Stimulated activated naive CD8-positive, alpha-beta T cell treated with anti-CD3 and anti-CD28 coated beads, Interleukin-15, Interleukin-2, amounts not matched to agents 100 ng/mL and 50 ng/mL, for 24 hours (primary cell): ENCODE measurements at regions not wholly inside any gene's neighbourhood (a gene's known extent, or its start where the extent isn't known, plus 50 kb on each side); places are given as distances from the start of the nearest gene placed in this dataset.
"Not testable (repeated sequence)": the region's sequence is repeated elsewhere in the genome, so short reads cannot be mapped to it uniquely, and the experiment has no call there.

Experiments
- H3K27ac Mint-ChIP-seq: one replicate; pipeline ENCODE4 v1.8.0; 2021; ENCODE audit warnings: mild to moderate bottlenecking, mixed read lengths
- H3K27me3 Mint-ChIP-seq: one replicate; pipeline ENCODE4 v1.8.0; 2021; ENCODE audit warnings: mixed read lengths
- H3K36me3 Mint-ChIP-seq: one replicate; pipeline ENCODE4 v1.8.0; 2021; ENCODE audit warnings: low read depth, mixed read lengths
- H3K4me1 Mint-ChIP-seq: one replicate; pipeline ENCODE4 v1.8.0; 2021; ENCODE audit warnings: low read depth, mixed read lengths
- H3K4me3 Mint-ChIP-seq: one replicate; pipeline ENCODE4 v1.8.0; 2021; ENCODE audit warnings: mild to moderate bottlenecking, mixed read lengths
- H3K9me3 Mint-ChIP-seq: one replicate; pipeline ENCODE4 v1.8.0; 2021; ENCODE audit warnings: mixed read lengths

- Mint-ChIP-seq H3K9me3 (no peaks in the 10 kb centered on the region), H3K36me3 (no peaks in the 10 kb centered on the region), H3K27me3 (no peaks in the 10 kb centered on the region), H3K4me1 (no peaks in the 10 kb centered on the region), H3K27ac (no peak overlapping the region), H3K4me3 (no peak overlapping the region)
These were observed 74.9 kb downstream of the ALG10 start for GRCh38 chr12:34097213-34097612.

GRCh38 chr12:34105392-34105933 is 83.2 kb downstream of the ALG10 start:
- H3K4me1 Mint-ChIP-seq = no peaks in the 10 kb centered on the region
- H3K27me3 Mint-ChIP-seq = peaks cover 25% of the 10 kb centered on the region
- H3K36me3 Mint-ChIP-seq = no peaks in the 10 kb centered on the region
- H3K4me3 Mint-ChIP-seq = no peak overlapping the region
- H3K9me3 Mint-ChIP-seq = no peaks in the 10 kb centered on the region
- no peak overlapping the region for H3K27ac Mint-ChIP-seq

GRCh38 chr12:34106172-34106571 is 83.9 kb downstream of the ALG10 start:
- Mint-ChIP-seq H3K36me3 (no peaks in the 10 kb centered on the region), H3K4me3 (no peak overlapping the region), H3K27me3 (peaks cover 25% of the 10 kb centered on the region), H3K27ac (no peak overlapping the region), H3K4me1 (no peaks in the 10 kb centered on the region), H3K9me3 (no peaks in the 10 kb centered on the region)

DNA sequence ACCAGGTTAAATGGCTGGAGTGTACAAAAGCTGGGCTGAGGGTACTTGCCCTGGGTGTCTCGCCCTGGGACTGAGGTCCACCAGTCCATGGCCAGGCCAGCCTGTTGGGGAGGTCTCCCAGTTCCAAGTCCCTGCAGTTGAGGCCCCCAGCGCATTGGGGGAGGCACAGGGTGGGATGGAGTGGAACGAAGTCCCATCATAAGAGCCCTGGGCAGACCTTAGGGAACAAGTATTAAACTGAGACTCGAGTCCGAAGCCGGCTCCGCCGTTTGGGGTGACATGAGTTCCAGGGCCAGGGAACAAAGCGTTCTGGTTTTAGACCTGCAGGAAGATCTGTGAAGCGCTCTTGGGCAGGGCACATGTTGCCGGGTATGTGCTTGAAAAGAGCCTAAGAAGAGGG is 84.7 kb downstream of the ALG10 start:
- Mint-ChIP-seq H3K27ac (no peak overlapping the region), H3K4me3 (no peak overlapping the region), H3K27me3 (peaks cover 25% of the 10 kb centered on the region), H3K36me3 (no peaks in the 10 kb centered on the region), H3K9me3 (no peaks in the 10 kb centered on the region), H3K4me1 (no peaks in the 10 kb centered on the region)

DNA sequence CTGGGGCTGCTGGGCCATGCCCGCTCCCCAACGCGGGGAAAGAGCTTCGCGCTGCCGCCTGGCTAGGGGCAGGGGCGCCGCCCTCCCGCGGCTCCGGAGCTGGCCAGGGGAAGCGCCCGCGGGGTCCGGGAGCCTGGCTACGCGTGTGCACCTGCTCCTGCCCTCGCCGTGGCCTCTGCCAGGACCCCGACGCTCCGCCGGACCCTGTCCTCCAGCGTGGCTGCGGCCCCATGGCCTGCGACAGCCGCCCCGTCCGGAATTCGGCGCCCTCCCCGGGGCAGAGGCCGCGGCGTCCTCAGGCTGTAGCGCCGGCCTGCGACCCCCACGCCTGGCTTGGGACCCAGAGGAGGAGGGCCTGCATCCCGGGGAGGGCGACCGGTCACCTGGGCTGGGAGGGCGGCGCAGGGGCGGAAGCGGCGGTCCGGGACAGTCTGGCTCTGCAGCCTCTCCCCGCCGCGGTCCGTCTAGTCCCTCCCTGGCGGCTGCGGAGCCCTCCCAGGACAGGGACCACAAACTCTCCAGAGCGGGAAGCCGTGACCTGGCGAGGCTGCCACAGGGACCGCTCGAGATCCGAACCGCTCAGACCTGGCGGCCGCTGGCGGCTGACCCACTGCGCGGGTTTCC is 85.6 kb downstream of the ALG10 start:
- no peak overlapping the region for H3K27ac Mint-ChIP-seq
- no peaks in the 10 kb centered on the region for H3K9me3 Mint-ChIP-seq
- peaks cover 25% of the 10 kb centered on the region for H3K27me3 Mint-ChIP-seq
- H3K4me1 Mint-ChIP-seq = no peaks in the 10 kb centered on the region
- no peaks in the 10 kb centered on the region for H3K36me3 Mint-ChIP-seq
- H3K4me3 Mint-ChIP-seq = no peak overlapping the region

DNA sequence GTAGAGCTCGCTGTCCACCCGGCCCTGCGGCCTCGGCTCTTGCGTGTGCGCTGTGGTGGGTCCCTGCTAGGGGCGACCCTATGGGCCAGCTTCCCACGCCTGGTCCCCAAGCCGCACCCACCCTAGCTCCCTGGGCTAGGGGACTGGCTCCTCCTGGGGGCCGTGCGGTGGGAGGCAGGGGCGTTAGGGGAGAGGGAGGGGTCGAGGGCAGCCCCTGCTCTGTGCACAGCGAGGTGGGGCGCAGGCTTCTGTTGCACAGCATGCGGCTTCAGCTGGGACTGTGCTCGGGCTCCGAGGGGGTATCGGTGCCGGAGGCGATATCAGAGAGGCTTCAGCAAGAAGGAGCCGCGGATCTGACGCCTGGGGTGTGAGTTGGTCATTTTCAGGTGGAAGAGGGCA is 86.1 kb downstream of the ALG10 start:
- H3K9me3 Mint-ChIP-seq = no peaks in the 10 kb centered on the region
- no peaks in the 10 kb centered on the region for H3K36me3 Mint-ChIP-seq
- no peaks in the 10 kb centered on the region for H3K4me1 Mint-ChIP-seq
- no peak overlapping the region for H3K27ac Mint-ChIP-seq
- peaks cover 25% of the 10 kb centered on the region for H3K27me3 Mint-ChIP-seq
- H3K4me3 Mint-ChIP-seq = no peak overlapping the region

DNA sequence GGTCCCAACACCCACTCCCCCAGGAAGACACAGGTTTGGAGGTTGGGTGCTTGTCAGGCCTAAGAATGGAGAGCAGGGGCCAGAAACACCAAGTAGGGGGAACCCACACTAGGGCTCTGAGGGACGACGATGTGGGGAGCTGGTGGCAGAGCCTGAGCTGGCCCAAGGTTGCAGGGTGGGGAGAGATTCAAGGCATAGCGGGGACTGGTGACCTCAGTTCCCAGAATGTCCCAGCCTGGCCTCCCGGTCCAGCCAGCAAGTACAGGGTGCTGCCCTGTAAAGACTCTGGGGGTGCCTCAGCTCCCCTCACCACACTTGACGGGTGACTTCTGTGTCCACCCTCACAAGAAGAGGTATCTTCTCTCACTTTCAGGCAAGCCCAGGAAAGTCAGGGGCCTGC is 86.7 kb downstream of the ALG10 start:
- Mint-ChIP-seq H3K4me3 (no peak overlapping the region), H3K27ac (no peak overlapping the region), H3K27me3 (peaks cover 20% of the 10 kb centered on the region), H3K9me3 (no peaks in the 10 kb centered on the region), H3K4me1 (no peaks in the 10 kb centered on the region), H3K36me3 (no peaks in the 10 kb centered on the region)

GRCh38 chr12:34109390-34109789 is 87.1 kb downstream of the ALG10 start:
- Mint-ChIP-seq H3K27me3 (peaks cover 20% of the 10 kb centered on the region), H3K4me1 (no peaks in the 10 kb centered on the region), H3K9me3 (no peaks in the 10 kb centered on the region), H3K4me3 (no peak overlapping the region), H3K36me3 (no peaks in the 10 kb centered on the region), H3K27ac (no peak overlapping the region)

DNA sequence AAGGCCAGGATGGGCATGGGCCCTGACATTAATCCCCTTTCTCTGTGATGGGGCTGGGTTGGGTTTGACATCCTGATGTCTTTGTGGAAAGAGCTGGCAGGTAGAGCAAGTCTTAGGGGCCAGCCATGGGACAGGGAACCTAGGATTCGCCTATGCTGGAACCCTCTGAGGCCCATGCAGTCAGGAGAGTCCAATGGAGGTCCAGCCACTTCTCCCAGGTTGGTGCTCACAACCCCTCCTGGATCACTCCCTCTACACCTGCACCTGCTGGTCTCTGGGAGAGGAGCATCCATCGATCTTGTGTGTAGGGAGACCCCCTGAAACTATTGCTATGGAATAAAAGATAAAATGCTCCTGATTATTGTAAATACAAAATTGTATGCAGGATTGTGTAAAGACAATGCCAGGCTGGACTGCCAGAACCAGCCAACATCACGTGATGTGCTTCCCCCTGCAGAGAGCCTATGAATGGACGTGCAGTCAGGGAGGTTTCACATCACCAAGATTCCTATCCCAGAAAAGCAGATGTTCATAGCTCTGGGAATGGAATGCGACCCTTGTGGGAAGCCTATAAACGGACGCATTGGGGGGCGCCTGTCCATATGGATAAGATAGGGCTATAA is 87.7 kb downstream of the ALG10 start:
- not testable (repeated sequence) for H3K27ac Mint-ChIP-seq, H3K4me1 Mint-ChIP-seq, H3K4me3 Mint-ChIP-seq, H3K9me3 Mint-ChIP-seq, H3K36me3 Mint-ChIP-seq
- H3K27me3 Mint-ChIP-seq = peaks cover 16% of the 10 kb centered on the region

GRCh38 chr12:34119366-34119765 is 97.1 kb downstream of the ALG10 start:
- Mint-ChIP-seq H3K36me3 (no peaks in the 10 kb centered on the region), H3K27me3 (no peaks in the 10 kb centered on the region), H3K9me3 (no peaks in the 10 kb centered on the region), H3K27ac (no peak overlapping the region), H3K4me1 (no peaks in the 10 kb centered on the region), H3K4me3 (no peak overlapping the region)

DNA sequence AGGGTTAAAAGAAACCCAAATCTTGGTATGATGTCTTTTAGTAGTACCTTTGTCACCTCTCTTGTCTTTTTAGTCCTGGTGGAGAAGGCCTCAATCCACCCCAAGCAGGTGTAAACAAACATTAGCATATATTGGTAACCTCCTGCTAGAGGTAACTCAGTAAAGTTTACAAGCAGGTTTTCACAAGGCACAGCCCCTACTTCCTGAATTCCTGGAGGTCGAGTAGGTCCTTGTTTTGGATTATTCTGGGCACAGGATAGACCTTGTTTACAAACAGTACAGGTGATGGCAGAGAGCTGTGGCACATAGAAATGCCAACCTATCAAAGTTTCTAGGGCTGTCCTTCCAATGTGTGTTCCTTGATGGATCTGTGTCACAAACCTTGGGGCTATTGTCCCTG is 99.1 kb downstream of the ALG10 start:
- Mint-ChIP-seq H3K27ac (no peak overlapping the region), H3K9me3 (no peaks in the 10 kb centered on the region), H3K4me1 (peaks cover 10% of the 10 kb centered on the region), H3K27me3 (no peaks in the 10 kb centered on the region), H3K36me3 (no peaks in the 10 kb centered on the region), H3K4me3 (no peak overlapping the region)

- not testable (repeated sequence) for H3K27ac Mint-ChIP-seq, H3K27me3 Mint-ChIP-seq, H3K4me3 Mint-ChIP-seq, H3K36me3 Mint-ChIP-seq, H3K9me3 Mint-ChIP-seq
- peaks cover 17% of the 10 kb centered on the region for H3K4me1 Mint-ChIP-seq
These were observed 100.8 kb downstream of the ALG10 start for GRCh38 chr12:34123092-34123491.

- no peak overlapping the region for H3K4me3 Mint-ChIP-seq
- H3K9me3 Mint-ChIP-seq = no peaks in the 10 kb centered on the region
- H3K36me3 Mint-ChIP-seq = no peaks in the 10 kb centered on the region
- H3K27ac Mint-ChIP-seq = no peak overlapping the region
- H3K27me3 Mint-ChIP-seq = peaks cover 16% of the 10 kb centered on the region
- peaks cover 17% of the 10 kb centered on the region for H3K4me1 Mint-ChIP-seq
These were observed 102.3 kb downstream of the ALG10 start for GRCh38 chr12:34124608-34125007.

DNA sequence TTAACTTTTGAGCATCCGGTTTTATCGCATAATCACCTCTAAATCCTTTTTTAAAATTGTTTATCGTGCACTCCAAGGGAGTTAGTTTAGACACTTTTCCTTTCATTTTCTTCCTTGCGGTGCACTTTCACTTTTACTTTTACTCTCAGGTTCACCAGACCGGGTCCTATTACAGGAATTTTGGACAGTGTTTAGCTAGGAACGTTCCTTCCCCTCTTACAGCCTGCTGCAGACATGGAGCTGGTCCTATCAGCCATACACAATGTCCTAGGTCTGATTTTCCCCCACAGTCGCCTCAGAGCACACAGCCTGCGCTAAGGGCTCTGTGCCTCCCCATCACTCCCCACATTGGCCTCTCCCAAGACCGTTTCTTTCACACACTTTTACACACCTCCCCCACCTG is 103.9 kb downstream of the ALG10 start:
- Mint-ChIP-seq H3K4me1 (peaks cover 17% of the 10 kb centered on the region), H3K9me3 (no peaks in the 10 kb centered on the region), H3K27ac (peak overlapping the region; percentile 60)

GRCh38 chr12:34126805-34127204 is 104.5 kb downstream of the ALG10 start:
- Mint-ChIP-seq H3K4me3 (peak overlapping the region; percentile 30), H3K27ac (peak overlapping the region; percentile 60), H3K4me1 (peaks cover 17% of the 10 kb centered on the region), H3K36me3 (no peaks in the 10 kb centered on the region), H3K27me3 (peaks cover 31% of the 10 kb centered on the region), H3K9me3 (no peaks in the 10 kb centered on the region)

More for the DNA sequence above, 103.9 kb downstream of the ALG10 start:
- peaks cover 27% of the 10 kb centered on the region for H3K27me3 Mint-ChIP-seq
- peak overlapping the region; percentile 30 for H3K4me3 Mint-ChIP-seq
- no peaks in the 10 kb centered on the region for H3K36me3 Mint-ChIP-seq

DNA sequence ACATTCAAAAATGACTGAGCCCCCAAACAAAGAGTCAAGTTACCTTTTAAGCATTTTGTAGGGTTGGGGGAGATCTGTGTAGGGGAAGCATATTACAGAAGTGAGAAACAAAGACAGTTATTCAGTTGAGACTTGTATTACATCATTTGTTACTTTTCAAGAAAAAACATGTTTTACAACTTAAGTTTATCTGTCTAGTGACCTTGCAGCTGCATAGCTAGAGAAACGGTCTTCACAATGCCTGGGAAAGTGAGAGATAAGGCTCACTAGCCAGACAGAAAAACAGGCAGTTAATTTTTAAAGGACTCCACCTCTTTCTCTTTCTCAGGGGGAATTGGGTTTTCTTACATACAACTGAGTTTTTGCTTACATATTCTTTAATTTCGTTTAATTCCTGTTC is 105.1 kb downstream of the ALG10 start:
- H3K4me1 Mint-ChIP-seq = peaks cover 17% of the 10 kb centered on the region
- H3K27me3 Mint-ChIP-seq = peaks cover 31% of the 10 kb centered on the region
- not testable (repeated sequence) for H3K9me3 Mint-ChIP-seq, H3K4me3 Mint-ChIP-seq, H3K36me3 Mint-ChIP-seq, H3K27ac Mint-ChIP-seq
